Mammary epithelial cell (primary cell): ENCODE measurements at regions not wholly inside any gene's neighbourhood (a gene's known extent, or its start where the extent isn't known, plus 50 kb on each side); places are given as distances from the start of the nearest gene placed in this dataset.

Experiments used
- EZH2 ChIP-seq: IDR thresholded peaks from 2 replicates; pipeline ENCODE4 v1.6.1; 2012; ENCODE audit warnings: low read length, inconsistent platforms, borderline replicate concordance
- TF ChIP-seq, protein P1 (sequence below), 2 donors: IDR thresholded peaks in 1 of 2; conservative IDR thresholded peaks in 1 of 2; 2 replicates each; pipeline ENCODE4 v1.5.1; 2011 to 2012; ENCODE audit warnings: inconsistent platforms in 2 of 2, low read length in 2 of 2, mild to moderate bottlenecking in 2 of 2, control low read depth in 1 of 2, low read depth in 1 of 2; ENCODE audit not compliant: insufficient read depth in 1 of 2; ENCODE audit errors: extremely low read depth in 1 of 2

GRCh38 chr20:56956534-56956933, 309.9 kb downstream of the BMP7 start:
- TF ChIP-seq, protein P1, sequence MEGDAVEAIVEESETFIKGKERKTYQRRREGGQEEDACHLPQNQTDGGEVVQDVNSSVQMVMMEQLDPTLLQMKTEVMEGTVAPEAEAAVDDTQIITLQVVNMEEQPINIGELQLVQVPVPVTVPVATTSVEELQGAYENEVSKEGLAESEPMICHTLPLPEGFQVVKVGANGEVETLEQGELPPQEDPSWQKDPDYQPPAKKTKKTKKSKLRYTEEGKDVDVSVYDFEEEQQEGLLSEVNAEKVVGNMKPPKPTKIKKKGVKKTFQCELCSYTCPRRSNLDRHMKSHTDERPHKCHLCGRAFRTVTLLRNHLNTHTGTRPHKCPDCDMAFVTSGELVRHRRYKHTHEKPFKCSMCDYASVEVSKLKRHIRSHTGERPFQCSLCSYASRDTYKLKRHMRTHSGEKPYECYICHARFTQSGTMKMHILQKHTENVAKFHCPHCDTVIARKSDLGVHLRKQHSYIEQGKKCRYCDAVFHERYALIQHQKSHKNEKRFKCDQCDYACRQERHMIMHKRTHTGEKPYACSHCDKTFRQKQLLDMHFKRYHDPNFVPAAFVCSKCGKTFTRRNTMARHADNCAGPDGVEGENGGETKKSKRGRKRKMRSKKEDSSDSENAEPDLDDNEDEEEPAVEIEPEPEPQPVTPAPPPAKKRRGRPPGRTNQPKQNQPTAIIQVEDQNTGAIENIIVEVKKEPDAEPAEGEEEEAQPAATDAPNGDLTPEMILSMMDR (conservative IDR thresholded peaks at IDR 0.05 in 1 of 2, IDR thresholded peaks at IDR 0.05 in 1 of 2; ENCODE audit: extremely low read depth in 1 of 2, insufficient read depth in 1 of 2, low read depth in 1 of 2, low read length in 2 of 2) = no peak
- TF ChIP-seq EZH2 = no peak
